Bone marrow (tissue), 2 donors: ENCODE measurements at regions not wholly inside any gene's neighbourhood (a gene's known extent, or its start where the extent isn't known, plus 50 kb on each side); places are given as distances from the start of the nearest gene placed in this dataset.

Source experiments
- DNase-seq, 2 donors: peaks; one replicate each; lab custom pipeline; 2025; lab: John Stamatoyannopoulos, UW

- DNase-seq, result no peak
Measured at GRCh38 chr6:104064876-104065275, 794.8 kb downstream of the HACE1 start.

- no peak for DNase-seq
Measured at GRCh38 chr6:104050455-104050854, 809.3 kb downstream of the HACE1 start.

- no peak for DNase-seq
Measured at GRCh38 chr6:104046426-104046825, 813.3 kb downstream of the HACE1 start.

GRCh38 chr6:104031346-104031745 lies 828.4 kb downstream of the HACE1 start:
- DNase-seq, result no peak

- DNase-seq, result no peak
Measured at GRCh38 chr6:104022126-104022525, 837.6 kb downstream of the HACE1 start.

GRCh38 chr6:104019075-104019753 lies 840.5 kb downstream of the HACE1 start:
- no peak for DNase-seq

GRCh38 chr6:104017410-104018381 lies 842.0 kb downstream of the HACE1 start:
- no peak for DNase-seq

- no peak for DNase-seq
Measured at GRCh38 chr6:104014163-104014959, 845.4 kb downstream of the HACE1 start.

GRCh38 chr6:104013312-104013971 lies 846.3 kb downstream of the HACE1 start:
- no peak for DNase-seq

- DNase-seq, result no peak
Measured at GRCh38 chr6:104010897-104011296, 848.8 kb downstream of the HACE1 start.

GRCh38 chr6:104003803-104004516 lies 855.8 kb downstream of the HACE1 start:
- DNase-seq, result no peak

GRCh38 chr6:103995571-103995970 lies 864.1 kb downstream of the HACE1 start:
- no peak for DNase-seq

GRCh38 chr6:103983860-103984259 lies 875.9 kb downstream of the HACE1 start:
- no peak for DNase-seq

- DNase-seq, result no peak
Measured at GRCh38 chr6:103983011-103983410, 876.7 kb downstream of the HACE1 start.

GRCh38 chr6:103982574-103982973 lies 877.1 kb downstream of the HACE1 start:
- no peak for DNase-seq

- no peak for DNase-seq
Measured at GRCh38 chr6:103979308-103979707, 880.4 kb downstream of the HACE1 start.

GRCh38 chr6:103937389-103937788 lies 922.3 kb downstream of the HACE1 start:
- DNase-seq, result no peak

GRCh38 chr6:103925317-103925716 lies 934.4 kb downstream of the HACE1 start:
- no peak for DNase-seq

- DNase-seq, result no peak
Measured at GRCh38 chr6:103910018-103910417, 949.7 kb downstream of the HACE1 start.

GRCh38 chr6:103908898-103909297 lies 950.8 kb downstream of the HACE1 start:
- DNase-seq, result no peak

- DNase-seq, result no peak
Measured at GRCh38 chr6:103895136-103895535, 964.6 kb downstream of the HACE1 start.
